Esophagus squamous epithelium (tissue), 5 donors: ENCODE measurements at regions not wholly inside any gene's neighbourhood (a gene's known extent, or its start where the extent isn't known, plus 50 kb on each side); places are given as distances from the start of the nearest gene placed in this dataset.

Experiments used
- DNase-seq: peaks from one replicate; lab custom pipeline; 2025; lab: John Stamatoyannopoulos, UW
- H3K27ac ChIP-seq, 4 donors: fragments of 200-600 bp; sonication (generic); one replicate each; pipeline ENCODE4 v1.5.1; 2016 to 2019; ENCODE audit warnings: mild to moderate bottlenecking in 1 of 4
- H3K27me3 ChIP-seq, 4 donors: fragments of 200-600 bp; sonication (generic); 1 replicate in 3 of 4; 2 replicates in 1 of 4; pipeline versions ENCODE4 v1.5.1 to v1.6.0; 2017 to 2021; ENCODE audit warnings: antibody characterized with exemption in 1 of 4
- H3K36me3 ChIP-seq, 3 donors: fragments of 200-600 bp; sonication (generic); one replicate each; pipeline ENCODE4 v1.5.1; 2016 to 2019
- H3K4me1 ChIP-seq, 3 donors: fragments of 200-600 bp; sonication (generic); one replicate each; pipeline ENCODE4 v1.5.1; 2017 to 2019
- H3K4me3 ChIP-seq, 4 donors: fragments of 200-600 bp; sonication (generic); 1 replicate in 3 of 4; 2 replicates in 1 of 4; pipeline ENCODE4 v1.5.1; 2016 to 2019; ENCODE audit warnings: mild to moderate bottlenecking in 2 of 4, moderate library complexity in 1 of 4
- H3K9me3 ChIP-seq, 3 donors: fragments of 200-600 bp; sonication (generic); one replicate each; pipeline ENCODE4 v1.5.1; 2016 to 2019
- CTCF ChIP-seq, 6 experiments: fragments of 450-650 bp in 4 of 6; fragments of 200-600 bp in 2 of 6; sonication (generic) in 2 of 6; IDR thresholded peaks; one replicate each; pipeline ENCODE4 v1.5.1; 2016 to 2019; ENCODE audit warnings: antibody characterized with exemption in 6 of 6, mild to moderate bottlenecking in 4 of 6, moderate library complexity in 4 of 6
- POLR2A ChIP-seq, 4 donors: fragments of 450-650 bp; IDR thresholded peaks; one replicate each; pipeline ENCODE4 v1.6.1; 2017; ENCODE audit warnings: antibody characterized with exemption in 4 of 4, mild to moderate bottlenecking in 4 of 4, moderate library complexity in 3 of 4
- WGBS, 2 donors: methylation state at CpG; one replicate each; pipeline ENCODE4 v1.1.5; 2018; 5-methylcytosine and 5-hydroxymethylcytosine counted together
- intact Hi-C: fragments of 100-400 bp; cut with DNase I; formaldehyde crosslinking; loops from one replicate; pipeline ENCODE4 v1.15.0; 2022
- donor health status: DM: yes; HTN: yes; CAD: no.

- H3K9me3 ChIP-seq: no peaks in the 10 kb centered on the region
- TF ChIP-seq POLR2A (IDR thresholded peaks at IDR 0.05) (no peak), CTCF (IDR thresholded peaks at IDR 0.05) (no peak)
- H3K36me3 ChIP-seq: no peaks in the 10 kb centered on the region
- H3K4me3 ChIP-seq: no peak overlapping the region
- no peaks in the 10 kb centered on the region for H3K4me1 ChIP-seq
- H3K27me3 ChIP-seq: no peaks in the 10 kb centered on the region
- intact Hi-C loops: no loop called here
- 22 to 37% methylated on average over 3 of the region's 3 CpGs for WGBS, 2 donors
- no peak overlapping the region for H3K27ac ChIP-seq
- DNase-seq: no peak
Observed at GRCh38 chr9:12163723-12164458, 529.3 kb upstream of the TYRP1 start.

- H3K27me3 ChIP-seq: no peaks in the 10 kb centered on the region
- WGBS, 2 donors: 66 to 72% methylated on average over 2 of the region's 2 CpGs
- no peaks in the 10 kb centered on the region for H3K9me3 ChIP-seq
- TF ChIP-seq POLR2A (IDR thresholded peaks at IDR 0.05) (no peak), CTCF (IDR thresholded peaks at IDR 0.05) (no peak)
- no peak overlapping the region for H3K4me3 ChIP-seq
- no peaks in the 10 kb centered on the region for H3K36me3 ChIP-seq
- H3K4me1 ChIP-seq: no peaks in the 10 kb centered on the region
- intact Hi-C loops: no loop called here
- H3K27ac ChIP-seq: no peak overlapping the region
- DNase-seq: no peak
Observed at GRCh38 chr9:12166518-12166917, 526.7 kb upstream of the TYRP1 start.

GRCh38 chr9:12170456-12170855 is 522.7 kb upstream of the TYRP1 start:
- Histone ChIP-seq H3K4me3 (no peak overlapping the region), H3K4me1 (no peaks in the 10 kb centered on the region), H3K9me3 (no peaks in the 10 kb centered on the region), H3K27ac (no peak overlapping the region), H3K27me3 (no peaks in the 10 kb centered on the region), H3K36me3 (no peaks in the 10 kb centered on the region)
- no peak for DNase-seq
- intact Hi-C loops: no loop called here
- 71 to 75% methylated on average over 1 of the region's 1 CpG for WGBS, 2 donors
- TF ChIP-seq POLR2A (IDR thresholded peaks at IDR 0.05) (no peak), CTCF (IDR thresholded peaks at IDR 0.05) (no peak)

- no peak overlapping the region for H3K27ac ChIP-seq
- no peaks in the 10 kb centered on the region for H3K4me1 ChIP-seq
- DNase-seq: no peak
- no peak overlapping the region for H3K4me3 ChIP-seq
- no peaks in the 10 kb centered on the region for H3K36me3 ChIP-seq
- H3K9me3 ChIP-seq: no peaks in the 10 kb centered on the region
- TF ChIP-seq CTCF (IDR thresholded peaks at IDR 0.05) (no peak), POLR2A (IDR thresholded peaks at IDR 0.05) (no peak)
- whole genome bisulfite sequencing, 2 donors: 79 to 90% methylated on average over 1 of the region's 1 CpG
- H3K27me3 ChIP-seq: no peaks in the 10 kb centered on the region
- intact Hi-C loops: no loop called here
Observed at GRCh38 chr9:12178634-12179033, 514.6 kb upstream of the TYRP1 start.

GRCh38 chr9:12182806-12183205 is 510.4 kb upstream of the TYRP1 start:
- TF ChIP-seq POLR2A (IDR thresholded peaks at IDR 0.05): no peak
- no peak for TF ChIP-seq CTCF (IDR thresholded peaks at IDR 0.05)
- 86 to 92% methylated on average over 1 of the region's 1 CpG for WGBS, 2 donors
- Histone ChIP-seq H3K36me3 (no peaks in the 10 kb centered on the region), H3K27ac (no peak overlapping the region), H3K4me1 (no peaks in the 10 kb centered on the region), H3K27me3 (no peaks in the 10 kb centered on the region), H3K9me3 (no peaks in the 10 kb centered on the region), H3K4me3 (no peak overlapping the region)
- DNase-seq: no peak
- intact Hi-C loops: no loop called here
